OCI-LY1 (cell line): ENCODE measurements at regions not wholly inside any gene's neighbourhood (a gene's known extent, or its start where the extent isn't known, plus 50 kb on each side); places are given as distances from the start of the nearest gene placed in this dataset.

Source experiments
- H2AFZ ChIP-seq: fragments of 200-600 bp; sonication (generic), shearing (Covaris generic); 2 replicates; pipeline ENCODE4 v1.6.0; 2014; ENCODE audit warnings: antibody characterized with exemption, mild to moderate bottlenecking, low read length
- H3F3A ChIP-seq: fragments of 200-600 bp; sonication (generic), shearing (Covaris generic); 2 replicates; pipeline ENCODE4 v1.6.0; 2014; ENCODE audit warnings: mild to moderate bottlenecking, antibody characterized with exemption, low read length, moderate library complexity; ENCODE audit not compliant: insufficient read depth
- H3K27ac ChIP-seq: fragments of 200-600 bp; sonication (generic); 2 replicates; pipeline ENCODE4 v1.5.1; 2014; ENCODE audit warnings: low read length, mixed run types, mild to moderate bottlenecking, low read depth; ENCODE audit not compliant: poor library complexity, severe bottlenecking
- H3K27me3 ChIP-seq: fragments of 200-600 bp; sonication (generic); 2 replicates; pipeline ENCODE4 v1.6.0; 2014; ENCODE audit warnings: antibody characterized with exemption, mild to moderate bottlenecking, low read length, moderate library complexity; ENCODE audit not compliant: insufficient read depth
- H3K36me3 ChIP-seq: fragments of 200-600 bp; sonication (generic); 2 replicates; pipeline ENCODE4 v1.6.1; 2014; ENCODE audit warnings: mild to moderate bottlenecking, antibody characterized with exemption, low read length, moderate library complexity, mixed read lengths; ENCODE audit not compliant: insufficient read depth
- H3K4me1 ChIP-seq: fragments of 200-600 bp; sonication (generic); 2 replicates; pipeline ENCODE4 v1.5.1; 2014; ENCODE audit warnings: mild to moderate bottlenecking, low read length, moderate library complexity; ENCODE audit not compliant: insufficient read depth, severe bottlenecking
- H3K4me2 ChIP-seq: fragments of 200-600 bp; sonication (generic), shearing (Covaris generic); 2 replicates; pipeline ENCODE4 v1.6.1; 2014; ENCODE audit warnings: low read length
- H3K4me3 ChIP-seq: fragments of 200-600 bp; sonication (generic); 2 replicates; pipeline ENCODE4 v1.5.1; 2014; ENCODE audit warnings: low read length, low read depth, mild to moderate bottlenecking, mixed read lengths; ENCODE audit not compliant: poor library complexity, severe bottlenecking
- H3K79me2 ChIP-seq: fragments of 200-600 bp; shearing (Covaris generic); 2 replicates; pipeline ENCODE4 v1.6.1; 2016; ENCODE audit warnings: mixed run types, low read length, mixed read lengths; ENCODE audit not compliant: insufficient read depth
- H3K9ac ChIP-seq: fragments of 200-600 bp; sonication (generic), shearing (Covaris generic); 2 replicates; pipeline ENCODE4 v1.6.1; 2014; ENCODE audit warnings: mild to moderate bottlenecking, low read length, mixed read lengths
- H3K9me2 ChIP-seq: fragments of 200-600 bp; sonication (generic), shearing (Covaris generic); 2 replicates; pipeline ENCODE4 v1.6.1; 2014; ENCODE audit warnings: low read depth, mild to moderate bottlenecking, low read length, mixed read lengths
- H3K9me3 ChIP-seq: fragments of 200-600 bp; shearing (Covaris generic); 2 replicates; pipeline ENCODE4 v1.6.1; 2014; ENCODE audit warnings: low read length, mixed read lengths
- H4K20me1 ChIP-seq: fragments of 200-600 bp; sonication (generic), shearing (Covaris generic); 2 replicates; pipeline ENCODE4 v1.6.0; 2016; ENCODE audit warnings: mild to moderate bottlenecking, low read length; ENCODE audit not compliant: insufficient read depth
- CTCF ChIP-seq: fragments of 200-600 bp; sonication (generic), shearing (Covaris generic); IDR thresholded peaks from 2 replicates; pipeline ENCODE4 v1.5.1; 2017; ENCODE audit warnings: mild to moderate bottlenecking, antibody characterized with exemption, low read length, moderate library complexity, mixed read lengths
- EZH2 ChIP-seq: fragments of 200-600 bp; sonication (generic), shearing (Covaris generic); IDR thresholded peaks from 2 replicates; pipeline ENCODE4 v1.8.0; 2017; ENCODE audit warnings: borderline replicate concordance, mixed run types, mild to moderate bottlenecking, antibody characterized with exemption, low read length, moderate library complexity, mixed read lengths

DNA sequence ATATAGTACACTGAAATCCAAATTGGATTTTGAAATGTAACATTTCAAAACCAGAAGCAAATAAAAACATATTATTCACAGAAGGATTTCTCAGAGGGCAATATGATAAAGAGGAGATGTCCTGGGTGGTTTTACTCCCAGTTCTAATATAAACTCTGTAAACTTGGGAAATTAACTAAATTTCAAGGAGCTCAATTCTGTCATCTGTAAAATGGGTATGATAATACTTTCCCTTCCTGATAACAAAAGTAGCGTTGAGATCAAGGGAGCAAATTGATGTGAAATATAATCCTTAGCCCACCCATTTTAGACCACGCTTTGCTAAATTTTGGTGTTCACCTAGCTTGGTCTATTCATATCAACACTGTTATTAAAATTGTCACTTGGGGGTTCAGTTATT is 192.5 kb upstream of the BTG1 start:
- H3K27ac ChIP-seq, result no peak overlapping the region
- no peaks in the 10 kb centered on the region for H4K20me1 ChIP-seq

DNA sequence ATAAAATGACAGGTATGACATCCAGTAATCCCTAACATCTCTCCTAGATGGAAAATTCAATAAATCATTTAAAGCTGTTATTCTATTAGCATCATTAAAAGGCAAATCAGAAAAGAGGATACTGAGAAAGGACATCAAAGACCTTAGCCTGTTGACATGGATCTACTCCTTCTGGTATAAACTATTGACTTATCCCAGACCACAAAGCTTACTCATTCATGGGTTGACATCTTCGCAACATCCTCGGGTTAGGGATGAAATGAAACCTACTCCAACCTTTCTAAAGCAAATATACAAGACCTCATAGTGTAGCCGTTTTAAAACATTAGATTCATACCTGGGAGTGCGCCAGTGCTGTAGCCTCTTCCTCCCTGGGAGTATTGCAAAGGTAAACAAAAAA is 191.5 kb upstream of the BTG1 start:
- Histone ChIP-seq H3K4me3 (no peak overlapping the region), H4K20me1 (no peaks in the 10 kb centered on the region), H3F3A (no peaks in the 10 kb centered on the region), H3K36me3 (no peaks in the 10 kb centered on the region), H2AFZ (no peak overlapping the region), H3K27ac (no peak overlapping the region), H3K4me2 (no peak overlapping the region), H3K9me3 (no peaks in the 10 kb centered on the region), H3K9me2 (no peaks in the 10 kb centered on the region), H3K79me2 (no peaks in the 10 kb centered on the region), H3K4me1 (peaks cover 5% of the 10 kb centered on the region), H3K27me3 (no peaks in the 10 kb centered on the region), H3K9ac (no peak overlapping the region)
- no peak for TF ChIP-seq EZH2
- no peak for TF ChIP-seq CTCF

More for the DNA sequence above, 192.5 kb upstream of the BTG1 start:
- no peak overlapping the region for H3K9ac ChIP-seq
- H3K4me1 ChIP-seq, result peaks cover 3% of the 10 kb centered on the region
- H3K27me3 ChIP-seq, result no peaks in the 10 kb centered on the region
- no peaks in the 10 kb centered on the region for H3K9me3 ChIP-seq
- H3F3A ChIP-seq, result no peaks in the 10 kb centered on the region
- TF ChIP-seq CTCF, result no peak
- no peak for TF ChIP-seq EZH2
- H3K79me2 ChIP-seq, result no peaks in the 10 kb centered on the region
- no peaks in the 10 kb centered on the region for H3K9me2 ChIP-seq
- H3K4me3 ChIP-seq, result no peak overlapping the region
- no peaks in the 10 kb centered on the region for H3K36me3 ChIP-seq
- H3K4me2 ChIP-seq, result no peak overlapping the region
- no peak overlapping the region for H2AFZ ChIP-seq

GRCh38 chr12:92336641-92337040 is 191.0 kb upstream of the BTG1 start:
- no peak overlapping the region for H3K27ac ChIP-seq
- H3K4me1 ChIP-seq, result peaks cover 5% of the 10 kb centered on the region
- TF ChIP-seq CTCF (no peak), EZH2 (no peak)
- H2AFZ ChIP-seq, result no peak overlapping the region
- H3K79me2 ChIP-seq, result no peaks in the 10 kb centered on the region
- H3F3A ChIP-seq, result no peaks in the 10 kb centered on the region
- no peaks in the 10 kb centered on the region for H3K9me2 ChIP-seq
- H3K4me2 ChIP-seq, result no peak overlapping the region
- no peaks in the 10 kb centered on the region for H3K36me3 ChIP-seq
- H3K9me3 ChIP-seq, result no peaks in the 10 kb centered on the region
- no peaks in the 10 kb centered on the region for H3K27me3 ChIP-seq
- H3K9ac ChIP-seq, result no peak overlapping the region
- no peaks in the 10 kb centered on the region for H4K20me1 ChIP-seq
- no peak overlapping the region for H3K4me3 ChIP-seq
